Activated CD8-positive, alpha-beta T cell treated with anti-CD3 and anti-CD28 coated beads for 36 hours (primary cell): ENCODE measurements at regions not wholly inside any gene's neighbourhood (a gene's known extent, or its start where the extent isn't known, plus 50 kb on each side); places are given as distances from the start of the nearest gene placed in this dataset.

ENCODE experiments used
- ATAC-seq: fragments of 200-7000 bp; cut with Tn5 transposase; one replicate; pipeline ENCODE4 v1.10.0; 2021; ENCODE audit warnings: mild to moderate bottlenecking, moderate library complexity
- CTCF ChIA-PET: fragments of 350-600 bp; sonication (Branson Sonifier 250); formaldehyde crosslinking; loops from one replicate; lab custom pipeline; 2021; ENCODE audit warnings: antibody characterized with exemption; lab: Charles Lee
- POLR2A ChIA-PET: fragments of 350-600 bp; sonication (Branson Sonifier 250); formaldehyde crosslinking; loops from one replicate; lab custom pipeline; 2021; ENCODE audit warnings: antibody characterized with exemption; lab: Charles Lee
- DNase-seq: peaks from one replicate; pipeline ENCODE4 v3.0.0-alpha.2; 2020
- H3K27ac Mint-ChIP-seq: one replicate; pipeline ENCODE4 v1.8.0; 2021; ENCODE audit warnings: mild to moderate bottlenecking, mixed read lengths
- H3K27me3 Mint-ChIP-seq: one replicate; pipeline ENCODE4 v1.8.0; 2021; ENCODE audit warnings: mixed read lengths
- H3K36me3 Mint-ChIP-seq: one replicate; pipeline ENCODE4 v1.8.0; 2021; ENCODE audit warnings: low read depth, mixed read lengths
- H3K4me1 Mint-ChIP-seq: one replicate; pipeline ENCODE4 v1.8.0; 2021; ENCODE audit warnings: low read depth, mixed read lengths
- H3K4me3 Mint-ChIP-seq: one replicate; pipeline ENCODE4 v1.8.0; 2021; ENCODE audit warnings: mild to moderate bottlenecking, moderate library complexity, mixed read lengths
- H3K9me3 Mint-ChIP-seq: one replicate; pipeline ENCODE4 v1.8.0; 2021; ENCODE audit warnings: mixed read lengths
- CTCF ChIP-seq: fragments of 200-600 bp; IDR thresholded peaks from one replicate; pipeline ENCODE4 v1.8.0; 2022; ENCODE audit warnings: antibody characterized with exemption, mild to moderate bottlenecking
- intact Hi-C: fragments of 100-400 bp; cut with micrococcal nuclease; formaldehyde crosslinking; loops from one replicate; pipeline ENCODE4 v1.10.0; 2022

- POLR2A ChIA-PET: no interaction called here
- no peak for TF ChIP-seq CTCF
- Mint-ChIP-seq H3K9me3 (no peaks in the 10 kb centered on the region), H3K27ac (no peak overlapping the region), H3K4me3 (no peak overlapping the region), H3K27me3 (peaks cover 2% of the 10 kb centered on the region), H3K36me3 (no peaks in the 10 kb centered on the region), H3K4me1 (no peaks in the 10 kb centered on the region)
- no peak for ATAC-seq
- no peak for DNase-seq
- CTCF ChIA-PET: no interaction called here
- intact Hi-C loops: no loop called here
Observed at GRCh38 chr4:107210450-107211239, 174.5 kb upstream of the DKK2 start.

- CTCF ChIA-PET: no interaction called here
- H3K36me3 Mint-ChIP-seq: no peaks in the 10 kb centered on the region
- H3K27ac Mint-ChIP-seq: no peak overlapping the region
- intact Hi-C loops: no loop called here
- no peaks in the 10 kb centered on the region for H3K4me1 Mint-ChIP-seq
- no peak for ATAC-seq
- H3K4me3 Mint-ChIP-seq: no peak overlapping the region
- no peak for DNase-seq
- no peaks in the 10 kb centered on the region for H3K9me3 Mint-ChIP-seq
- POLR2A ChIA-PET: no interaction called here
- no peak for TF ChIP-seq CTCF
- H3K27me3 Mint-ChIP-seq: peaks cover 2% of the 10 kb centered on the region
Observed at GRCh38 chr4:107203733-107204132, 167.6 kb upstream of the DKK2 start.

- POLR2A ChIA-PET: no interaction called here
- no peak for ATAC-seq
- H3K27me3 Mint-ChIP-seq: peaks cover 2% of the 10 kb centered on the region
Observed at GRCh38 chr4:107202744-107203143, 166.6 kb upstream of the DKK2 start.

GRCh38 chr4:107197121-107197520, 161.0 kb upstream of the DKK2 start:
- Mint-ChIP-seq H3K4me3 (no peak overlapping the region), H3K27me3 (no peaks in the 10 kb centered on the region), H3K27ac (no peak overlapping the region), H3K4me1 (no peaks in the 10 kb centered on the region), H3K36me3 (no peaks in the 10 kb centered on the region), H3K9me3 (no peaks in the 10 kb centered on the region)
- DNase-seq (no peak), ATAC-seq (no peak)
- POLR2A ChIA-PET: no interaction called here
- TF ChIP-seq CTCF: no peak
- CTCF ChIA-PET: no interaction called here
- intact Hi-C loops: no loop called here

More at GRCh38 chr4:107202744-107203143, 166.6 kb upstream of the DKK2 start:
- intact Hi-C loops: no loop called here
- Mint-ChIP-seq H3K27ac (no peak overlapping the region), H3K4me3 (no peak overlapping the region), H3K4me1 (no peaks in the 10 kb centered on the region), H3K9me3 (no peaks in the 10 kb centered on the region), H3K36me3 (no peaks in the 10 kb centered on the region)
- no peak for DNase-seq
- CTCF ChIA-PET: no interaction called here
- TF ChIP-seq CTCF: no peak

GRCh38 chr4:107196312-107196711, 160.2 kb upstream of the DKK2 start:
- no peak for DNase-seq
- Mint-ChIP-seq H3K36me3 (no peaks in the 10 kb centered on the region), H3K4me1 (no peaks in the 10 kb centered on the region), H3K9me3 (no peaks in the 10 kb centered on the region), H3K4me3 (no peak overlapping the region), H3K27me3 (no peaks in the 10 kb centered on the region), H3K27ac (no peak overlapping the region)
- ATAC-seq: no peak
- POLR2A ChIA-PET: no interaction called here
- CTCF ChIA-PET: no interaction called here
- intact Hi-C loops: no loop called here
- no peak for TF ChIP-seq CTCF
